ENCODE measurements at regions not wholly inside any gene's neighbourhood (a gene's known extent, or its start where the extent isn't known, plus 50 kb on each side); places are given as distances from the start of the nearest gene placed in this dataset.

GRCh38 chr12:78732481-78732880 is 132.1 kb upstream of the SYT1 start:
- 100% methylated on average over 1 of the region's 1 CpG for WGBS

GRCh38 chr12:78739653-78740052 is 124.9 kb upstream of the SYT1 start:
- no peak for DNase-seq (ENCODE audit: low spot score in 2 of 2)
- WGBS, result 90% methylated on average over 4 of the region's 4 CpGs
- H3K4me1 ChIP-seq, result no peaks in the 10 kb centered on the region

More at GRCh38 chr12:78732481-78732880, 132.1 kb upstream of the SYT1 start:
- no peak overlapping the region for H3K27ac ChIP-seq
- no peaks in the 10 kb centered on the region for H3K4me1 ChIP-seq
- DNase-seq (ENCODE audit: low spot score in 2 of 2), result no peak
- no peaks in the 10 kb centered on the region for H3K27me3 ChIP-seq
- no peaks in the 10 kb centered on the region for H3K9me3 ChIP-seq
- no peaks in the 10 kb centered on the region for H3K36me3 ChIP-seq
- no peak overlapping the region for H3K4me3 ChIP-seq
- no peak for TF ChIP-seq POLR2A (IDR thresholded peaks at IDR 0.05)
- TF ChIP-seq POLR2AphosphoS5 (IDR thresholded peaks at IDR 0.05), result no peak
- no peak for TF ChIP-seq CTCF (IDR thresholded peaks at IDR 0.05)
- TF ChIP-seq EP300 (IDR thresholded peaks at IDR 0.05), result no peak

GRCh38 chr12:78746001-78746400 is 118.6 kb upstream of the SYT1 start:
- no peaks in the 10 kb centered on the region for H3K9me3 ChIP-seq
- H3K4me3 ChIP-seq, result no peak overlapping the region
- no peaks in the 10 kb centered on the region for H3K4me1 ChIP-seq
- TF ChIP-seq POLR2A (IDR thresholded peaks at IDR 0.05), result no peak
- no peak overlapping the region for H3K27ac ChIP-seq
- H3K27me3 ChIP-seq, result no peaks in the 10 kb centered on the region
- no peaks in the 10 kb centered on the region for H3K36me3 ChIP-seq
- no peak for DNase-seq (ENCODE audit: low spot score in 2 of 2)
- 77% methylated on average over 2 of the region's 2 CpGs for WGBS

More at GRCh38 chr12:78739653-78740052, 124.9 kb upstream of the SYT1 start:
- TF ChIP-seq CTCF (IDR thresholded peaks at IDR 0.05) (no peak), POLR2AphosphoS5 (IDR thresholded peaks at IDR 0.05) (no peak), EP300 (IDR thresholded peaks at IDR 0.05) (no peak), POLR2A (IDR thresholded peaks at IDR 0.05) (no peak)
- no peak overlapping the region for H3K27ac ChIP-seq
- H3K27me3 ChIP-seq, result no peaks in the 10 kb centered on the region
- H3K9me3 ChIP-seq, result no peaks in the 10 kb centered on the region
- no peaks in the 10 kb centered on the region for H3K36me3 ChIP-seq
- no peak overlapping the region for H3K4me3 ChIP-seq

GRCh38 chr12:78753058-78753457 is 111.5 kb upstream of the SYT1 start:
- 94% methylated on average over 1 of the region's 1 CpG for WGBS
- Histone ChIP-seq H3K27me3 (no peaks in the 10 kb centered on the region), H3K4me1 (no peaks in the 10 kb centered on the region), H3K4me3 (no peak overlapping the region), H3K9me3 (no peaks in the 10 kb centered on the region), H3K36me3 (no peaks in the 10 kb centered on the region), H3K27ac (no peak overlapping the region)
- no peak for DNase-seq (ENCODE audit: low spot score in 2 of 2)
- TF ChIP-seq POLR2A (IDR thresholded peaks at IDR 0.05) (no peak), POLR2AphosphoS5 (IDR thresholded peaks at IDR 0.05) (no peak), CTCF (IDR thresholded peaks at IDR 0.05) (no peak), EP300 (IDR thresholded peaks at IDR 0.05) (no peak)

- Histone ChIP-seq H3K4me1 (no peaks in the 10 kb centered on the region), H3K9me3 (no peaks in the 10 kb centered on the region), H3K4me3 (no peak overlapping the region), H3K27me3 (no peaks in the 10 kb centered on the region), H3K36me3 (no peaks in the 10 kb centered on the region), H3K27ac (no peak overlapping the region)
- no peak for DNase-seq (ENCODE audit: low spot score in 2 of 2)
- TF ChIP-seq CTCF (IDR thresholded peaks at IDR 0.05), result no peak
- TF ChIP-seq POLR2AphosphoS5 (IDR thresholded peaks at IDR 0.05), result no peak
- TF ChIP-seq EP300 (IDR thresholded peaks at IDR 0.05), result no peak
- TF ChIP-seq POLR2A (IDR thresholded peaks at IDR 0.05), result no peak
- 50% methylated on average over 2 of the region's 2 CpGs for WGBS
Observed at GRCh38 chr12:78756936-78757335, 107.6 kb upstream of the SYT1 start.

- DNase-seq (ENCODE audit: low spot score in 2 of 2), result no peak
- WGBS, result 53% methylated on average over 4 of the region's 4 CpGs
- Histone ChIP-seq H3K27ac (no peak overlapping the region), H3K9me3 (no peaks in the 10 kb centered on the region), H3K27me3 (no peaks in the 10 kb centered on the region), H3K36me3 (no peaks in the 10 kb centered on the region), H3K4me1 (no peaks in the 10 kb centered on the region), H3K4me3 (no peak overlapping the region)
- TF ChIP-seq CTCF (IDR thresholded peaks at IDR 0.05), result no peak
Observed at GRCh38 chr12:78759367-78759766, 105.2 kb upstream of the SYT1 start.

All from suprapubic skin (tissue), 4 donors.